Endothelial cell of umbilical vein (primary cell): ENCODE measurements at regions not wholly inside any gene's neighbourhood (a gene's known extent, or its start where the extent isn't known, plus 50 kb on each side); places are given as distances from the start of the nearest gene placed in this dataset.

Source experiments
- BruUV-seq: library from RNA; stranded (reverse); fragments of 400-500 nt; replicated peaks from 2 replicates; lab custom pipeline; 2021; lab: Mats Ljungman, UMichigan
- CTCF ChIA-PET: fragments of 300-600, 350-600 bp; sonication (Branson Sonifier 250); formaldehyde crosslinking; loops from one replicate; lab custom pipeline; 2021; ENCODE audit warnings: antibody characterized with exemption, inconsistent platforms; lab: Charles Lee
- POLR2A ChIA-PET: fragments of 300-600, 350-600 bp; sonication (Branson Sonifier 250); formaldehyde crosslinking; loops from one replicate; lab custom pipeline; 2021; ENCODE audit warnings: antibody characterized with exemption, inconsistent platforms; lab: Charles Lee
- DNase-seq: peaks from one replicate; pipeline ENCODE4 v3.0.0-alpha.2; 2011; ENCODE audit warnings: low read depth, low spot score
- FAIRE-seq: peaks from 2 replicates; lab custom pipeline; 2011; peaks lifted over from hg19 to GRCh38; lab: Jason Lieb, UNC
- H2AFZ ChIP-seq: 2 replicates; pipeline ENCODE4 v1.6.0; 2012; ENCODE audit warnings: low read depth, low read length, control low read depth, inconsistent platforms
- H3K27ac ChIP-seq: 2 replicates; pipeline ENCODE4 v1.5.1; 2011; ENCODE audit warnings: low read depth, mild to moderate bottlenecking, control low read depth, low read length, moderate library complexity; ENCODE audit not compliant: insufficient read depth
- H3K27me3 ChIP-seq, 2 experiments: 2 replicates each; pipeline versions ENCODE4 v1.6.0 to v1.6.1; 2011; ENCODE audit warnings: low read length in 2 of 2, mixed read lengths in 1 of 2; ENCODE audit not compliant: control insufficient read depth in 2 of 2, insufficient read depth in 2 of 2
- H3K36me3 ChIP-seq, 2 experiments: 2 replicates in 1 of 2; 3 replicates in 1 of 2; pipeline ENCODE4 v1.5.1; 2011; ENCODE audit warnings: low read length in 2 of 2, mild to moderate bottlenecking in 1 of 2, moderate library complexity in 1 of 2; ENCODE audit not compliant: control insufficient read depth in 2 of 2, insufficient read depth in 2 of 2; ENCODE audit errors: extremely low read depth in 1 of 2
- H3K4me1 ChIP-seq: 3 replicates; pipeline ENCODE4 v1.5.1; 2011; ENCODE audit warnings: mild to moderate bottlenecking, low read length; ENCODE audit not compliant: control insufficient read depth, insufficient read depth; ENCODE audit errors: extremely low read depth
- H3K4me2 ChIP-seq: 2 replicates; pipeline ENCODE4 v1.6.1; 2011; ENCODE audit warnings: low read length, control low read depth, mixed read lengths; ENCODE audit not compliant: insufficient read depth
- H3K4me3 ChIP-seq, 3 experiments: fragments of 200-600 bp in 1 of 3; sonication (generic), shearing (Covaris generic) in 1 of 3; replicated peaks in 1 of 3; 2 replicates each; pipeline ENCODE4 v1.5.1; 2011 to 2016; ENCODE audit warnings: control low read depth in 3 of 3, low read length in 3 of 3, mild to moderate bottlenecking in 2 of 3, inconsistent platforms in 1 of 3, low read depth in 1 of 3, moderate library complexity in 1 of 3; ENCODE audit not compliant: insufficient read depth in 1 of 3
- H3K79me2 ChIP-seq: 2 replicates; pipeline ENCODE4 v1.6.0; 2012; ENCODE audit warnings: low read length, inconsistent platforms; ENCODE audit not compliant: control insufficient read depth, insufficient read depth
- H3K9ac ChIP-seq: replicated peaks from 2 replicates; pipeline ENCODE3; 2011; ENCODE audit warnings: low read length, control low read depth; ENCODE audit not compliant: insufficient read depth; ENCODE audit errors: extremely low read depth
- H3K9me1 ChIP-seq: replicated peaks from 3 replicates; pipeline ENCODE4 v1.6.0; 2011; ENCODE audit warnings: mild to moderate bottlenecking, low read length; ENCODE audit not compliant: control insufficient read depth, insufficient read depth; ENCODE audit errors: extremely low read depth
- H3K9me3 ChIP-seq: replicated peaks from 2 replicates; pipeline ENCODE4 v1.5.1; 2012; ENCODE audit warnings: low read length, inconsistent platforms; ENCODE audit not compliant: control insufficient read depth, insufficient read depth
- H4K20me1 ChIP-seq: replicated peaks from 2 replicates; pipeline ENCODE3; 2011; ENCODE audit warnings: mild to moderate bottlenecking, low read length; ENCODE audit not compliant: control insufficient read depth, insufficient read depth; ENCODE audit errors: extremely low read depth
- EZH2 ChIP-seq: IDR thresholded peaks from 2 replicates; pipeline ENCODE4 v1.6.1; 2012; ENCODE audit warnings: borderline replicate concordance, low read depth, mild to moderate bottlenecking, moderate library complexity, low read length, inconsistent platforms; ENCODE audit not compliant: severe bottlenecking
- FOS ChIP-seq: IDR thresholded peaks from 2 replicates; pipeline ENCODE4 v1.6.1; 2011; ENCODE audit warnings: mild to moderate bottlenecking, low read length, moderate library complexity, borderline replicate concordance; ENCODE audit not compliant: insufficient read depth
- GATA2 ChIP-seq: IDR thresholded peaks from 2 replicates; pipeline ENCODE4 v1.7.0; 2011; ENCODE audit warnings: low read depth, mild to moderate bottlenecking, moderate library complexity, mixed read lengths, low read length; ENCODE audit not compliant: insufficient read length, insufficient read depth
- JUN ChIP-seq: IDR thresholded peaks from 2 replicates; pipeline ENCODE4 v1.6.1; 2011; ENCODE audit warnings: borderline replicate concordance, low read depth; ENCODE audit not compliant: insufficient read length, insufficient read depth
- MYC ChIP-seq: IDR thresholded peaks from one replicate; pipeline ENCODE4 v1.6.1; 2011; ENCODE audit warnings: mild to moderate bottlenecking, low read depth, low read length
- POLR2A ChIP-seq: IDR thresholded peaks from 2 replicates; pipeline ENCODE4 v1.6.1; 2012; ENCODE audit warnings: low read depth, mild to moderate bottlenecking, control low read depth, low read length
- POLR2AphosphoS5 ChIP-seq: IDR thresholded peaks from 2 replicates; pipeline ENCODE4 v1.6.1; 2012; ENCODE audit warnings: low read depth, mild to moderate bottlenecking, control low read depth, low read length, moderate library complexity; ENCODE audit not compliant: insufficient read depth
- dilution Hi-C: fragments of 300-500 bp; cut with MboI; formaldehyde crosslinking; loops from one replicate; pipeline ENCODE4 v1.15.0; 2019; ENCODE audit warnings: low sequenced_read_pairs; ENCODE audit not compliant: extremely low pct_ligation_motif_present
- intact Hi-C: fragments of 100-400 bp; cut with micrococcal nuclease; formaldehyde crosslinking; loops from one replicate; pipeline ENCODE4 v1.10.0; 2022
- TF ChIP-seq, protein P1 (sequence below): IDR thresholded peaks from 2 replicates; pipeline ENCODE4 v1.6.1; 2011; ENCODE audit not compliant: insufficient read depth, insufficient read length
- TF ChIP-seq, protein P2 (sequence below), 2 donors: IDR thresholded peaks; 1 replicate in 1 of 2; 2 replicates in 1 of 2; pipeline ENCODE4 v1.5.1; 2011; ENCODE audit warnings: low read length in 2 of 2, mild to moderate bottlenecking in 2 of 2, moderate library complexity in 2 of 2, control low read depth in 1 of 2, inconsistent platforms in 1 of 2, low read depth in 1 of 2; ENCODE audit not compliant: insufficient read depth in 1 of 2; ENCODE audit errors: extremely low read depth in 1 of 2

DNA sequence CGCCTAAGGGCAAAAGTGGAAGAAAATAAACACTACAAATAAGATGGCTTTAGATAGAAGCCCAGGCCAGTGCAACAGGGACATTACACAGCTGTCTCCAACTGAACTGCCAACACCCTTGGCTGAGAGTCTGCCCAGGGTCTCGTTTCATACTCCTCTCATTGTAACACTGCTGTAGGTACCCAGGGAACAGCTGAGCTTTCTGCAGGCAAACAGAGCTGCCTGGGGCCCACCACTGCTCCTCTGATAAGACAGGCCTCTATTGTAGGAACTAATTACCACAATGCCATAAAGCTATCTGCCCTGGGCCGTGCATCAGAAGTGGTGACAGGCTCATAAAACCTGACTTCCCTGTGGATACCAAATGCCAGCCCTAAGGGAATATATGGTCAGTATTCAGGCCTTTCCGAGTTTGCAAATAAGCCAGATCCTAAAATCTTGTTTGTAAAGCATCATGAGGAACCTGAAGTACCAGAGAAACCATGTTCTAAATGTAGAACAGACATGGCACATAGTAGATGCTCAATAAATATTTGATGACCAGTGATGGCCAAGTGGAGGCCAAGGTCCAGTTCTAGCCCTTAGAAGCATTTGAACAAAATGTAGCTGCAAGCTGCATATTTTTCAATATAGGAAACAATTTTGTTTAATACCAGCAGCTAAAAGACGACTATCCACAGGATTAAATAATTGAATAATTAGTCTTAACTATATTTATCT, 84.3 kb upstream of the NEO1 start:
- H3K27ac ChIP-seq: no peak overlapping the region
- ChIA-PET POLR2A (no interaction called here), CTCF (interaction anchor here (1.0 kb wide), 1 partner anchor 13 kb away, joined by 3 read pairs; no protein-coding TSS in a partner anchor)
- no TSS peak for BruUV-seq
- no peaks in the 10 kb centered on the region for H3K79me2 ChIP-seq
- no peak overlapping the region for H3K9ac ChIP-seq
- H3K27me3 ChIP-seq: peaks cover 0 to 2% of the 10 kb centered on the region in 2 experiments
- H3K9me3 ChIP-seq: no peaks in the 10 kb centered on the region
- no peak overlapping the region for H3K4me3 ChIP-seq
- intact Hi-C loops: no loop called here
- H3K4me1 ChIP-seq: no peaks in the 10 kb centered on the region
- TF ChIP-seq POLR2AphosphoS5 (no peak), GATA2 (no peak), JUN (no peak), FOS (no peak), MYC (no peak), EZH2 (no peak), POLR2A (no peak)
- TF ChIP-seq, protein P1, sequence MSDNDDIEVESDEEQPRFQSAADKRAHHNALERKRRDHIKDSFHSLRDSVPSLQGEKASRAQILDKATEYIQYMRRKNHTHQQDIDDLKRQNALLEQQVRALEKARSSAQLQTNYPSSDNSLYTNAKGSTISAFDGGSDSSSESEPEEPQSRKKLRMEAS: no peak
- TF ChIP-seq, protein P2, sequence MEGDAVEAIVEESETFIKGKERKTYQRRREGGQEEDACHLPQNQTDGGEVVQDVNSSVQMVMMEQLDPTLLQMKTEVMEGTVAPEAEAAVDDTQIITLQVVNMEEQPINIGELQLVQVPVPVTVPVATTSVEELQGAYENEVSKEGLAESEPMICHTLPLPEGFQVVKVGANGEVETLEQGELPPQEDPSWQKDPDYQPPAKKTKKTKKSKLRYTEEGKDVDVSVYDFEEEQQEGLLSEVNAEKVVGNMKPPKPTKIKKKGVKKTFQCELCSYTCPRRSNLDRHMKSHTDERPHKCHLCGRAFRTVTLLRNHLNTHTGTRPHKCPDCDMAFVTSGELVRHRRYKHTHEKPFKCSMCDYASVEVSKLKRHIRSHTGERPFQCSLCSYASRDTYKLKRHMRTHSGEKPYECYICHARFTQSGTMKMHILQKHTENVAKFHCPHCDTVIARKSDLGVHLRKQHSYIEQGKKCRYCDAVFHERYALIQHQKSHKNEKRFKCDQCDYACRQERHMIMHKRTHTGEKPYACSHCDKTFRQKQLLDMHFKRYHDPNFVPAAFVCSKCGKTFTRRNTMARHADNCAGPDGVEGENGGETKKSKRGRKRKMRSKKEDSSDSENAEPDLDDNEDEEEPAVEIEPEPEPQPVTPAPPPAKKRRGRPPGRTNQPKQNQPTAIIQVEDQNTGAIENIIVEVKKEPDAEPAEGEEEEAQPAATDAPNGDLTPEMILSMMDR (IDR thresholded peaks at IDR 0.05; ENCODE audit: extremely low read depth in 1 of 2, insufficient read depth in 1 of 2, low read depth in 1 of 2, low read length in 2 of 2): no peak
- DNase-seq (no peak), FAIRE-seq (no peak)
- no peaks in the 10 kb centered on the region for H3K36me3 ChIP-seq
- H2AFZ ChIP-seq: no peak overlapping the region
- dilution Hi-C loops: no loop called here
- no peak overlapping the region for H3K4me2 ChIP-seq
- H3K9me1 ChIP-seq: no peaks in the 10 kb centered on the region
- H4K20me1 ChIP-seq: no peaks in the 10 kb centered on the region
